GM12878 (cell line): ENCODE measurements at regions not wholly inside any gene's neighbourhood (a gene's known extent, or its start where the extent isn't known, plus 50 kb on each side); places are given as distances from the start of the nearest gene placed in this dataset.
A peak's percentile ranks its signal among the peaks of the same experiment; 100 is the strongest.

Experiments
- ATAC-seq: fragments of 200-7000 bp; cut with Tn5 transposase; 3 replicates; pipeline ENCODE4 v1.9.1; 2020; ENCODE audit warnings: mild to moderate bottlenecking, moderate library complexity
- BruUV-seq: library from RNA; stranded (reverse); fragments of 400-500 nt; replicated peaks from 2 replicates; lab custom pipeline; 2021; lab: Mats Ljungman, UMichigan
- CTCF ChIA-PET: fragments of 300-600 bp; sonication (Branson Sonifier 250); formaldehyde crosslinking; extraction: SDS; loops from one replicate; lab custom pipeline; 2021; ENCODE audit warnings: inconsistent platforms; lab: Yijun Ruan, JAX
- POLR2A ChIA-PET: fragments of 350-600 bp; formaldehyde crosslinking; extraction: SDS; loops from one replicate; lab custom pipeline; 2021; ENCODE audit warnings: inconsistent platforms; lab: Charles Lee
- RAD21 ChIA-PET: fragments of 300-600 bp; sonication (Branson Sonifier 250); formaldehyde crosslinking; loops from one replicate; lab custom pipeline; 2023; ENCODE audit warnings: antibody characterized with exemption; ENCODE audit not compliant: unreplicated experiment; lab: Charles Lee
- SMC1A ChIA-PET: fragments of 300-600 bp; sonication (Branson Sonifier 250); formaldehyde crosslinking; loops from one replicate; lab custom pipeline; 2023; ENCODE audit not compliant: unreplicated experiment, uncharacterized antibody; lab: Charles Lee
- DNase-seq: peaks from one replicate; pipeline ENCODE4 v3.0.0-alpha.2; 2011; ENCODE audit warnings: low read depth, low spot score
- FAIRE-seq: peaks from 3 replicates; lab custom pipeline; 2011; peaks lifted over from hg19 to GRCh38; lab: Jason Lieb, UNC
- H2AFZ ChIP-seq: 2 replicates; pipeline ENCODE4 v1.6.0; 2011; ENCODE audit warnings: low read depth, low read length, control low read depth; ENCODE audit not compliant: control insufficient read depth
- H3K27ac ChIP-seq: 2 replicates; pipeline ENCODE4 v1.5.1; 2011; ENCODE audit warnings: control low read depth; ENCODE audit not compliant: control insufficient read depth, insufficient read depth
- H3K27me3 ChIP-seq, 2 experiments: replicated peaks in 1 of 2; 2 replicates each; pipeline versions ENCODE4 v1.6.0 to v1.6.1; 2011; ENCODE audit warnings: low read length in 1 of 2; ENCODE audit not compliant: control insufficient read depth in 2 of 2, insufficient read depth in 2 of 2
- H3K36me3 ChIP-seq, 2 experiments: 2 replicates each; pipeline ENCODE4 v1.5.1; 2011; ENCODE audit warnings: low read length in 1 of 2; ENCODE audit not compliant: control insufficient read depth in 2 of 2, insufficient read depth in 2 of 2
- H3K4me1 ChIP-seq: 2 replicates; pipeline ENCODE4 v1.6.1; 2011; ENCODE audit warnings: mild to moderate bottlenecking, low read length, moderate library complexity, mixed read lengths; ENCODE audit not compliant: control insufficient read depth, insufficient read depth
- H3K4me2 ChIP-seq: 2 replicates; pipeline ENCODE4 v1.6.0; 2011; ENCODE audit warnings: control low read depth; ENCODE audit not compliant: control insufficient read depth, insufficient read depth
- H3K4me3 ChIP-seq: fragments of 200-600 bp; sonication (generic); 2 replicates; pipeline ENCODE4 v1.5.1; 2016
- H3K79me2 ChIP-seq: 2 replicates; pipeline ENCODE4 v1.6.0; 2011; ENCODE audit warnings: low read length; ENCODE audit not compliant: control insufficient read depth, insufficient read depth
- H3K9ac ChIP-seq: 2 replicates; pipeline ENCODE4 v1.8.0; 2011; ENCODE audit warnings: low read length, control low read depth, mixed read lengths; ENCODE audit not compliant: control insufficient read depth, insufficient read depth
- H3K9me3 ChIP-seq: replicated peaks from 3 replicates; pipeline ENCODE4 v1.5.1; 2011; ENCODE audit warnings: mild to moderate bottlenecking, low read length; ENCODE audit not compliant: control insufficient read depth, insufficient read depth
- H4K20me1 ChIP-seq: 2 replicates; pipeline ENCODE4 v1.6.0; 2011; ENCODE audit not compliant: control insufficient read depth, insufficient read depth
- ATF3 ChIP-seq: IDR thresholded peaks from 2 replicates; pipeline ENCODE4 v1.6.1; 2011; ENCODE audit warnings: low read depth, mild to moderate bottlenecking, low read length, moderate library complexity, borderline replicate concordance; ENCODE audit errors: extremely low read depth
- CEBPZ ChIP-seq: fragments of 150-350 bp; IDR thresholded peaks from 2 replicates; pipeline ENCODE4 v1.6.1; 2016; ENCODE audit warnings: low read depth, low read length
- ESRRA ChIP-seq: IDR thresholded peaks from 2 replicates; pipeline ENCODE4 v1.6.1; 2012; ENCODE audit warnings: mild to moderate bottlenecking, low read length, improper control_type of control experiment
- ETV6 ChIP-seq, 2 experiments: fragments of 450-650 bp in 1 of 2; IDR thresholded peaks in 1 of 2; conservative IDR thresholded peaks in 1 of 2; 2 replicates each; pipeline ENCODE4 v1.6.1; 2014; ENCODE audit warnings: antibody characterized with exemption in 1 of 2, borderline replicate concordance in 1 of 2, low read depth in 1 of 2, mild to moderate bottlenecking in 1 of 2, moderate library complexity in 1 of 2
- IRF3 ChIP-seq: fragments of 450-650 bp; IDR thresholded peaks from 2 replicates; pipeline ENCODE4 v1.6.1; 2014; ENCODE audit warnings: mild to moderate bottlenecking
- WGBS: methylation state at CpG from one replicate; pipeline ENCODE4 v1.1.6; 2016; ENCODE audit warnings: low lambda C conversion rate; ENCODE audit not compliant: insufficient replicate concordance, insufficient coverage; ENCODE audit errors: missing lambda C conversion rate; 5-methylcytosine and 5-hydroxymethylcytosine counted together
- in situ Hi-C: fragments of 300-500 bp; cut with MboI; formaldehyde crosslinking; loops from 9 replicates; pipeline ENCODE4 v1.14.3; 2018; ENCODE audit warnings: mixed read lengths
- intact Hi-C: fragments of 100-400 bp; cut with micrococcal nuclease; formaldehyde crosslinking; loops from one replicate; pipeline ENCODE4 v1.14.2; 2022; ENCODE audit not compliant: unreplicated experiment

- H3K4me3 ChIP-seq, result no peak overlapping the region
- H4K20me1 ChIP-seq, result no peaks in the 10 kb centered on the region
- no TSS peak for BruUV-seq
- no peaks in the 10 kb centered on the region for H3K4me1 ChIP-seq
- RAD21 ChIA-PET, result no interaction called here
- DNase-seq (no peak), ATAC-seq (no peak), FAIRE-seq (no peak)
- no peak overlapping the region for H2AFZ ChIP-seq
- 13% methylated on average over 4 of the region's 4 CpGs for WGBS
- in situ Hi-C loops (no loop called here), intact Hi-C loops (no loop called here)
- H3K9ac ChIP-seq, result no peak overlapping the region
- SMC1A ChIA-PET, result interaction anchor here (1.0 kb wide), 1 partner anchor 186 kb away, joined by 3 read pairs; no protein-coding TSS in a partner anchor
- H3K27me3 ChIP-seq, result no peaks in the 10 kb centered on the region
- no peak overlapping the region for H3K4me2 ChIP-seq
- H3K79me2 ChIP-seq, result no peaks in the 10 kb centered on the region
- TF ChIP-seq IRF3 (no peak), ETV6 (conservative IDR thresholded peaks at IDR 0.05 in 1 of 2, IDR thresholded peaks at IDR 0.05 in 1 of 2; ENCODE audit: borderline replicate concordance in 1 of 2, low read depth in 1 of 2) (0 out of 4 replicates have a peak, but pooled peaks of 1 of the 2 experiments have one; percentile 37)
- POLR2A ChIA-PET, result no interaction called here
- H3K36me3 ChIP-seq, result no peaks in the 10 kb centered on the region
- no peak overlapping the region for H3K27ac ChIP-seq
- no peaks in the 10 kb centered on the region for H3K9me3 ChIP-seq
- CTCF ChIA-PET, result no interaction called here
Observed at GRCh38 chr20:54308804-54309203, 100.9 kb downstream of the PFDN4 start.

GRCh38 chr20:54318892-54319291, 111.0 kb downstream of the PFDN4 start:
- no peaks in the 10 kb centered on the region for H3K79me2 ChIP-seq
- ChIA-PET POLR2A (no interaction called here), SMC1A (no interaction called here), RAD21 (no interaction called here), CTCF (no interaction called here)
- H4K20me1 ChIP-seq, result no peaks in the 10 kb centered on the region
- no peak for FAIRE-seq
- no peak for DNase-seq
- ATAC-seq, result no peak
- intact Hi-C loops, result no loop called here
- TF ChIP-seq ATF3 (no peak), ETV6 (conservative IDR thresholded peaks at IDR 0.05 in 1 of 2, IDR thresholded peaks at IDR 0.05 in 1 of 2; ENCODE audit: borderline replicate concordance in 1 of 2, low read depth in 1 of 2) (peak in 1 of 2 experiments; percentile 82; a peak in 1 of 4 replicates), ESRRA (no peak), CEBPZ (no peak)
- H2AFZ ChIP-seq, result no peak overlapping the region
- H3K4me3 ChIP-seq, result no peak overlapping the region
- in situ Hi-C loops, result no loop called here
- no peaks in the 10 kb centered on the region; a peak in 2 of 4 replicates for H3K27me3 ChIP-seq
- no peak overlapping the region for H3K27ac ChIP-seq
- no peak overlapping the region for H3K4me2 ChIP-seq
- 0% methylated on average over 1 of the region's 1 CpG for WGBS
- H3K36me3 ChIP-seq, result no peaks in the 10 kb centered on the region
- H3K9ac ChIP-seq, result no peak overlapping the region
- BruUV-seq, result no TSS peak
- H3K4me1 ChIP-seq, result no peaks in the 10 kb centered on the region
- no peaks in the 10 kb centered on the region for H3K9me3 ChIP-seq
